ENCODE measurements at regions not wholly inside any gene's neighbourhood (a gene's known extent, or its start where the extent isn't known, plus 50 kb on each side); places are given as distances from the start of the nearest gene placed in this dataset.

- no peak for DNase-seq (ENCODE audit: low read depth, low spot score)
- TF ChIP-seq CTCF (IDR thresholded peaks at IDR 0.05; ENCODE audit: insufficient read depth, low read length, missing control alignments) = no peak
- CTCF ChIA-PET = no interaction called here
- POLR2A ChIA-PET = no interaction called here
- no peak overlapping the region for H3K4me3 ChIP-seq (ENCODE audit: low read depth, low read length)
These were observed 325.5 kb upstream of the IRX4 start for GRCh38 chr5:2208239-2208544.

- POLR2A ChIA-PET = no interaction called here
- TF ChIP-seq CTCF (IDR thresholded peaks at IDR 0.05; ENCODE audit: insufficient read depth, low read length, missing control alignments) = no peak
- no peak for DNase-seq (ENCODE audit: low read depth, low spot score)
- no peak overlapping the region for H3K4me3 ChIP-seq (ENCODE audit: low read depth, low read length)
- CTCF ChIA-PET = no interaction called here
These were observed 324.9 kb upstream of the IRX4 start for GRCh38 chr5:2207416-2208238.

- POLR2A ChIA-PET = no interaction called here
- CTCF ChIA-PET = no interaction called here
- DNase-seq (ENCODE audit: low read depth, low spot score) = no peak
- no peak for TF ChIP-seq CTCF (IDR thresholded peaks at IDR 0.05; ENCODE audit: insufficient read depth, low read length, missing control alignments)
- no peak overlapping the region for H3K4me3 ChIP-seq (ENCODE audit: low read depth, low read length)
These were observed 324.3 kb upstream of the IRX4 start for GRCh38 chr5:2207109-2207399.

- DNase-seq (ENCODE audit: low read depth, low spot score) = no peak
- POLR2A ChIA-PET = no interaction called here
- CTCF ChIA-PET = no interaction called here
- no peak for TF ChIP-seq CTCF (IDR thresholded peaks at IDR 0.05; ENCODE audit: insufficient read depth, low read length, missing control alignments)
- no peak overlapping the region for H3K4me3 ChIP-seq (ENCODE audit: low read depth, low read length)
These were observed 323.8 kb upstream of the IRX4 start for GRCh38 chr5:2206293-2207108.

- POLR2A ChIA-PET = no interaction called here
- H3K4me3 ChIP-seq (ENCODE audit: low read depth, low read length) = no peak overlapping the region
- CTCF ChIA-PET = no interaction called here
- no peak for DNase-seq (ENCODE audit: low read depth, low spot score)
- no peak for TF ChIP-seq CTCF (IDR thresholded peaks at IDR 0.05; ENCODE audit: insufficient read depth, low read length, missing control alignments)
These were observed 323.0 kb upstream of the IRX4 start for GRCh38 chr5:2205596-2206226.

GRCh38 chr5:2205185-2205585 is 322.5 kb upstream of the IRX4 start:
- TF ChIP-seq CTCF (IDR thresholded peaks at IDR 0.05; ENCODE audit: insufficient read depth, low read length, missing control alignments) = no peak
- no peak for DNase-seq (ENCODE audit: low read depth, low spot score)
- H3K4me3 ChIP-seq (ENCODE audit: low read depth, low read length) = no peak overlapping the region
- ChIA-PET POLR2A (no interaction called here), CTCF (no interaction called here)
